SH-SY5Y (cell line): ENCODE measurements at regions not wholly inside any gene's neighbourhood (a gene's known extent, or its start where the extent isn't known, plus 50 kb on each side); places are given as distances from the start of the nearest gene placed in this dataset.

Source experiments
- GATA2 ChIP-seq: IDR thresholded peaks from 2 replicates; pipeline ENCODE4 v1.6.1; 2011; ENCODE audit warnings: mild to moderate bottlenecking, low read depth, low read length
- GATA3 ChIP-seq: IDR thresholded peaks from 2 replicates; pipeline ENCODE4 v1.6.1; 2011; ENCODE audit warnings: low read depth, mild to moderate bottlenecking, low read length, moderate library complexity

DNA sequence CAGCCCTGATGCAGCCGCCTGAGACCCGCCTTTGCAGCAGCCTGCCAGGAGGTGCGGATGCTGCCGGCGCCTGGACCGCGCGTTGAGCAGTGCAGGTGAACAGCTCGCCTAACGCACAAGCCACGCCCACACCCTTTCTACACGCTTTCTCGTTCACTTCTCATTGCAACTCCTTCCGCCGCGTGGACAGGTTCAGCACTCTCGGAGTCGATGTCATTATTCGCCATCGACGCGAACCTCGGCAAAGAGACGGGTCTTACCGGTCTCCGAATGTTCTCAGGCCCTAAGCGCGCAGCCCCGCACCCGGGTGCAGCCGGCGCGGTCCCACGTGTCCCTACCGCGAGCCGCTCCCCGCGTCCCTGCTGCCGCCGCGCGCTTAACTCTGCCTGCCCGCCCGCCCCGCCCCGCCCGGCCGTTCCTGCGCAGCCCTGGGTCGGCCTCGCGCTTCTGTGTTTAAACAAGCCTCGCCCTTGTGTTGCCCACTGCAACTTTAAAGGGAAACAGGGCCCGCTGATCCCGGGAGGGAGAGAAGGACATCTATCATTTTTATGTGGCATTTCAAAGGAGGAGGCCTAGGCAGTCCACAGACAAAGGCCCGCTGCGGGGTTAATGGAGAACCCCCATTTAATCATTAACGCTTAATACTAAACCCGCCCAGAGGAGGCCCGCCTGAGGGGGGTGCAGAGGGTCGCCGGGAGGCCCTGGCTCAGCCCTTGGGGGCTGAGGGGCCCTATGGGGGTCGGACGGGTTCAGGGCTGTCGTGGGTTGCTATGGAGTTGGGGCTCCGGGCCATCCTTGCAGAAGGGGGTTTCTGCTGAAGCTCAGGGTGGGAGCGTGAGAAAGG lies 128.5 kb downstream of the WDR11 start:
- TF ChIP-seq GATA3 (no peak), GATA2 (no peak)

DNA sequence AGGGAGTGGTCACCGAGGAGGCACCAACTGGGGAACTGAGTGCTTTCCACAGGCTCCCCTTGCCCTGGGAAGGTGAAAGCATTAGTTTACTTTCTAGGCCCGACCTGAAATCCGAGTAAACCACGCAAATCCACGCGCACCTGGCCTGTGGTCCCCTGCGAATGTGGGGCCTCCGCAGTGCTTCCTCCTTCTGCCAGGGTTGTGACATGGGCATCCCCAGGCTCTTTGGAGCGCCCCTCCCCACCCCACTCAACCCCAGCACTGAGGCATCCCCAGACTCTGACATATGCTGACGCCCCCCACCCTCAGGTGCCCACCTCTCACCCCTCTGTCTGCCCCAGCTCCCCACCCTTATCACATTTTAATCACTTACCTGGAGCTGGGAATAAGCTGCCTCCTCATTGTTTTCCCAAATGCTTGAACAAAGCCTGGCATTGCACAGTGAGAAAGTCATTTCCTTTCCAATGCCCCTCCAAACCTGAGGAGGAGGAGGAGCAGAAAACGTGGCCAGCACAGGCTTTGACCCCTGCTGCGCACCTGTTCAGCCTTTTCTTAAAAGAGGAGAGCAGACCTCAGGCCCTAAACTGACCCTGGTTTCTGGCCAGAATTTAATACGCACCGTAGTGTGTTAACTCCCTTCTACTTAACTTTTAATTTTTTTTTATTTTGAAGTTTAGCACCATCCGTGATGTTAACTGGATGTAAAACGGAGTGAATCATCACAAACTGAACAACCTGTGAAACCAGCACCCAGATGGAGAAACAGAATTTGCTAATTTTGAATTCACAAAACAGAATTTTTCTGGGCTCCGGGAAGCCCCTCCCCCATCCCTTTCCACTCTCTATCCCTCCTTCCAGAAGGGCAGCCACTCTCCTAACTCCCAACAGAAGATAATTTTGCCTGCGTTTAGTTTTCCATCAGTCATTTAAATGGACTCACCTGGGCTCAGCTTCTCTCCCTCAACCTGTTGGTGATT lies 129.4 kb downstream of the WDR11 start:
- TF ChIP-seq GATA3 (no peak), GATA2 (no peak)

GRCh38 chr10:120981601-120982391 lies 130.6 kb downstream of the WDR11 start:
- TF ChIP-seq GATA2: no peak
- TF ChIP-seq GATA3: no peak

DNA sequence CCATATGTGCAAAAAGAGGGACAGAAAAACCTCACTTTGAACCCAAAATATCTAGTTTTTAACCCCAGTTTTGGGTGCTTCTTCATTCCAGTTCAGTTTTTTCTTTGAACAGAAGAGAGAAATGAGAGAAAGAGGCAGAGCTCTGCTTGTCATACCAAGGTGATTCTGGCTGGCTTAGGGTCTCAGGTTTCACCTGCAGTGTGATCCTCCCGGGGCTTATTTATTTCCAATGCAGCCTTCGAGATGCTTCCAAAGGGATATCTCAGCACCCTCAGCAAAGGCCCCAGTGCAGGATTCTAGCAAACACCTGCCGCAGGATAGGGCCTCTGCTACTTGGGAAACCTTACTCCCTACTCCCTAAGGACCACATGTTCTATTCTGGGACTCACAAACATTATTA lies 131.3 kb downstream of the WDR11 start:
- TF ChIP-seq GATA3: no peak
- TF ChIP-seq GATA2: no peak

DNA sequence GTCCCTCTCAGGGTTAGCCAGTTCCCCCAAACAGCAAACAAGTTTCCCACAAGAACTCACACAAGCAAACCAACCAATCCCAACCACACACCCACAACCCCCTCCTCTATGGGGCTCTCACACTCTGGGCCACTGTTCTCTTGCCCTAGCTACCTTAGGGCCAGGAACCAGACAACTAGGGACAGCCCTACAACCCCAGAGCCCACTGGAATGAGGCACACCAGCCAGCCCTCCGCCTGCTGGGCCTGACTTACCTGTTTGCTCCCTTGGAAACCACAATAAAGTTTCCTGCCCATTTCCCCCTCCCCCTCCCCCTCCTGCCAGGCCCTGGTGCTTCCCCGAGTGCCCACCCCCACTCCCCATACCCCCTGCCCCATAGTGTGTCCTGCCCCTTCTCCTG lies 132.6 kb downstream of the WDR11 start:
- no peak for TF ChIP-seq GATA3
- no peak for TF ChIP-seq GATA2

DNA sequence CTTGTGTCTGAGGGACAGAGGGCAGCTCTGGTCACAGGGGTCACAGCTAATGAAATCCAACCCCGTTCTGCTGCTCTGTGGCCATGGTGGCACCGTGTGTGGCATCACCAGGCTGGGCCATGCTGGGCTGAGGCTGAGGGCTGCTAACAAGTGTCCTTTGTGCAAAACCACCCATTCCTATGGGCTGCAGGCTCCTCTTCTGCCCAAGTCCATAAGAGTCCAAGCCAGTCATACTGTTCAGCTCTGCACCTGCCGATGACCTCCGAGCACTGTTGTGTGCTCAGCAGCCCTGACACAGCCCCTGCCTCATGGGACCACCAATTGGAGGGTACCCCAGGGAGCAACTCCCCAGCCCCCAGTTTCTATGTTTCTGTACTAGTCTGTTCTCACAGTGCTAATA lies 133.1 kb downstream of the WDR11 start:
- TF ChIP-seq GATA2: no peak
- no peak for TF ChIP-seq GATA3

DNA sequence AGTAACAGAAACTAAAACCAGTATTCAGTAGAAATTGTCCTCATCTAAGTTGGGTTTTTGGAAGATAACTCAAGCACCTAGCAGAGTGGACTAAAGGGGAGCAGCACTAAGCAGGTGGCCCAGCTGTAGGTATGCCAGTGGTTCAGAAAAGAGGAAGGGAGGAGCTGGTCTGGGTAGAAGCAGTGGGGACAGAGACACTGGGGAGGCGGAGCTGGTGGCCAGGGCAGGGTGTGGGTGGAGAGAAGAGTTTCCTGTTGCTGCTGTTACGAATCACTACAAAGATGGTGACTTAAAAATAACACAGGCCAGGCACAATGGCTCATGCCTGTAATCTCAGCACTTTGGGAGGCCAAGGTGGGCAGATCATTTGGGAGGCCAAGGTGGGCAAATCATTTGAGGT lies 136.2 kb downstream of the WDR11 start:
- no peak for TF ChIP-seq GATA2

GRCh38 chr10:120988751-120989150 lies 137.6 kb downstream of the WDR11 start:
- TF ChIP-seq GATA3 (no peak), GATA2 (no peak)

DNA sequence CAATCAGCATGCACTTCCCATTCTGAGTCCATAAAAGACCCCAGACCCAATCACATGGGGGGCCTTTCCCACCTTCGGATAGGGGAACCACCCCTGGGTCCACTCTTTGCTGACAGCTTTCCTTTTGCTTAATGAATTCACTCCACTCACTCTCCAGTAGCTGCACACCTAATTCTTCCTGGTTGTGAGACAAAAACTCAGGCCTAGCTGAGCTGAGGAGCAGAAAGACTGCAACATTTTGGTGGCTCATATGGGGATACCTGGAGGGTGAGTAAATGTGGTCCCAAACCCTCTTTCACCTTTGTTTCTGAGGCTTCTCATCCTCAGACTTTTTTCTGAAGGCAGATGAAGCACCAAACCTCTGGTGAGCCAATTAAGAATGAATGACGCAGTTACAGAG lies 138.1 kb downstream of the WDR11 start:
- TF ChIP-seq GATA3: no peak

GRCh38 chr10:120989996-120990598 lies 138.9 kb downstream of the WDR11 start:
- no peak for TF ChIP-seq GATA3
- no peak for TF ChIP-seq GATA2

- no peak for TF ChIP-seq GATA2
These were observed 139.7 kb downstream of the WDR11 start for GRCh38 chr10:120990831-120991230.

DNA sequence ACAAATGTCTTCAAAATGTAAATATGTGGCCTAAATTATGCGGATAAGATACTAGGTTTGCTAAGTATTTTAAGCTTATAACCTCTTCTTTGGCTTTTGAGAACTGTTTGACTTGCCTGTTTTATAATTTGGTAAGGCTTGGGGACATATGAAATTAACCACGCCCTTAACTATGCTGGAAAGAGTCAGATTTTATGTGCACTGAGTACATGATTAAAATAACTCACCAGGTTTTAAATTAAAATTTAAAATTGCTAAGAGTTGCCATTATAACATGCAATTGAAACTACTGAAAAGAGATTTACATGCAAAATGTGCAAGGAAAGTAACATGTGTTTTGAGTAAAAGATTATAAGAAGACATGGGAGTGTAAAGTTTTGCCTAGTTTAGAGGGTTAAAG lies 141.9 kb downstream of the WDR11 start:
- TF ChIP-seq GATA3 (no peak), GATA2 (no peak)

DNA sequence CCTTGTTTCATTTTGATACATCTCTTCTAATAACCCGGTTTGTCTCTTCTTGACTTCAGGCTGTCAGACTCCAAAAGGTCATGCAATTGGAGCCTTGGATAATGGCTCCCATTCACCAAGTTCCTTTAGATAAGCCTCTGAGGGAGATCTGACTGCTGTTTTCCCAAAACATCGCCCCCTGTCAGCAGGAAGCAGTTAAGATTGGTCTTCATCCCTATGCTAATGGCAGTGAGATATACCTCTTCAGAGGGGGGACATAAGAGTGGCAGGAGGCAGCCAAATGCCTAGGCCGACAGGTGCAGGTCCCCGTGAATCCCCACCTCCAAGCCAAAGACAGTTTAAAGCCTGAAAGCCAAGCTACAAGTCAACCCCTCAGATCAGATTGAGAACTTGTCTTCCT lies 144.6 kb downstream of the WDR11 start:
- TF ChIP-seq GATA2: no peak
- no peak for TF ChIP-seq GATA3

- no peak for TF ChIP-seq GATA3
- no peak for TF ChIP-seq GATA2
These were observed 145.4 kb downstream of the WDR11 start for GRCh38 chr10:120996456-120997034.

- TF ChIP-seq GATA3 (no peak), GATA2 (no peak)
These were observed 146.2 kb downstream of the WDR11 start for GRCh38 chr10:120997313-120997712.
